Body of pancreas (tissue), 4 donors: ENCODE measurements at regions not wholly inside any gene's neighbourhood (a gene's known extent, or its start where the extent isn't known, plus 50 kb on each side); places are given as distances from the start of the nearest gene placed in this dataset.

ENCODE experiments used
- ATAC-seq: fragments of 150-250 bp; one replicate; pipeline ENCODE4 v1.9.1; 2016
- DNase-seq, 4 donors: peaks; one replicate each; pipeline ENCODE4 v3.0.0-alpha.2; 2019
- H3K27ac ChIP-seq, 4 donors: fragments of 200-600 bp; sonication (generic); 1 replicate in 3 of 4; 2 replicates in 1 of 4; pipeline versions ENCODE4 v1.5.1 to v1.6.1; 2016 to 2019; ENCODE audit warnings: mild to moderate bottlenecking in 1 of 4, mixed read lengths in 1 of 4, moderate library complexity in 1 of 4
- H3K27me3 ChIP-seq, 2 donors: fragments of 200-600 bp; sonication (generic); one replicate each; pipeline ENCODE4 v1.6.0; 2016; ENCODE audit warnings: mild to moderate bottlenecking in 1 of 2
- H3K36me3 ChIP-seq, 2 donors: fragments of 200-600 bp; sonication (generic); replicated peaks in 1 of 2; 2 replicates each; pipeline ENCODE4 v1.5.1; 2016; ENCODE audit warnings: low read depth in 2 of 2; ENCODE audit not compliant: insufficient read depth in 1 of 2
- H3K4me1 ChIP-seq: fragments of 200-600 bp; sonication (generic); one replicate; pipeline ENCODE4 v1.6.0; 2016
- H3K4me3 ChIP-seq, 2 donors: fragments of 200-600 bp; sonication (generic); 1 replicate in 1 of 2; 2 replicates in 1 of 2; pipeline ENCODE4 v1.5.1; 2016 to 2019
- H3K9me3 ChIP-seq, 3 donors: fragments of 200-600 bp; sonication (generic); 1 replicate in 2 of 3; 2 replicates in 1 of 3; pipeline ENCODE4 v1.5.1; 2016
- CTCF ChIP-seq, 7 experiments: fragments of 450-650 bp in 4 of 7; fragments of 200-600 bp in 3 of 7; sonication (generic) in 3 of 7; IDR thresholded peaks; one replicate each; pipeline ENCODE4 v1.5.1; 2016 to 2019; ENCODE audit warnings: antibody characterized with exemption in 7 of 7
- POLR2A ChIP-seq, 3 donors: fragments of 450-650 bp; IDR thresholded peaks; one replicate each; pipeline ENCODE4 v1.6.1; 2016; ENCODE audit warnings: antibody characterized with exemption in 3 of 3, mild to moderate bottlenecking in 2 of 3
- WGBS, 2 donors: methylation state at CpG; one replicate each; pipeline ENCODE4 v1.1.5; 2017; 5-methylcytosine and 5-hydroxymethylcytosine counted together
- intact Hi-C: fragments of 100-400 bp; cut with DNase I; formaldehyde crosslinking; loops from one replicate; pipeline ENCODE4 v1.15.1; 2023

GRCh38 chr18:44153981-44154380, 526.7 kb upstream of the SETBP1 start:
- ATAC-seq: no peak
- 29 to 46% methylated on average over 2 of the region's 2 CpGs for WGBS, 2 donors

GRCh38 chr18:44156126-44156525, 524.6 kb upstream of the SETBP1 start:
- WGBS, 2 donors: 87 to 88% methylated on average over 3 of the region's 3 CpGs
- Histone ChIP-seq H3K4me1 (no peaks in the 10 kb centered on the region), H3K27ac (no peak overlapping the region), H3K27me3 (no peaks in the 10 kb centered on the region), H3K36me3 (no peaks in the 10 kb centered on the region), H3K4me3 (no peak overlapping the region), H3K9me3 (no peaks in the 10 kb centered on the region)
- intact Hi-C loops: no loop called here
- TF ChIP-seq POLR2A (IDR thresholded peaks at IDR 0.05): no peak
- ATAC-seq: no peak
- DNase-seq: no peak

More at GRCh38 chr18:44153981-44154380, 526.7 kb upstream of the SETBP1 start:
- no peak overlapping the region for H3K4me3 ChIP-seq
- no peak for TF ChIP-seq POLR2A (IDR thresholded peaks at IDR 0.05)
- TF ChIP-seq CTCF (IDR thresholded peaks at IDR 0.05): no peak
- no peak overlapping the region for H3K27ac ChIP-seq
- H3K27me3 ChIP-seq: no peaks in the 10 kb centered on the region
- H3K4me1 ChIP-seq: no peaks in the 10 kb centered on the region
- intact Hi-C loops: no loop called here
- no peaks in the 10 kb centered on the region for H3K9me3 ChIP-seq
- no peak for DNase-seq
- no peaks in the 10 kb centered on the region for H3K36me3 ChIP-seq

GRCh38 chr18:44156776-44157335, 523.8 kb upstream of the SETBP1 start:
- no peaks in the 10 kb centered on the region for H3K9me3 ChIP-seq
- no peak overlapping the region for H3K4me3 ChIP-seq
- intact Hi-C loops: no loop called here
- no peak overlapping the region for H3K27ac ChIP-seq
- H3K4me1 ChIP-seq: no peaks in the 10 kb centered on the region
- ATAC-seq: no peak
- H3K36me3 ChIP-seq: no peaks in the 10 kb centered on the region
- WGBS, 2 donors: 49 to 62% methylated on average over 7 of the region's 7 CpGs
- no peaks in the 10 kb centered on the region for H3K27me3 ChIP-seq
- no peak for DNase-seq
- TF ChIP-seq CTCF (IDR thresholded peaks at IDR 0.05): no peak
- no peak for TF ChIP-seq POLR2A (IDR thresholded peaks at IDR 0.05)

- Histone ChIP-seq H3K36me3 (no peaks in the 10 kb centered on the region), H3K27ac (no peak overlapping the region), H3K4me3 (no peak overlapping the region), H3K9me3 (no peaks in the 10 kb centered on the region), H3K4me1 (no peaks in the 10 kb centered on the region), H3K27me3 (no peaks in the 10 kb centered on the region)
- no peak for ATAC-seq
- 92 to 97% methylated on average over 1 of the region's 1 CpG for WGBS, 2 donors
- no peak for DNase-seq
- no peak for TF ChIP-seq CTCF (IDR thresholded peaks at IDR 0.05)
- no peak for TF ChIP-seq POLR2A (IDR thresholded peaks at IDR 0.05)
- intact Hi-C loops: no loop called here
Measured at GRCh38 chr18:44170208-44170880, 510.3 kb upstream of the SETBP1 start.

- H3K36me3 ChIP-seq: no peaks in the 10 kb centered on the region
- H3K27me3 ChIP-seq: no peaks in the 10 kb centered on the region
- no peak overlapping the region for H3K4me3 ChIP-seq
- no peak for DNase-seq
- TF ChIP-seq POLR2A (IDR thresholded peaks at IDR 0.05): no peak
- TF ChIP-seq CTCF (IDR thresholded peaks at IDR 0.05): no peak
- no peak overlapping the region for H3K27ac ChIP-seq
- intact Hi-C loops: no loop called here
- no peak for ATAC-seq
- H3K9me3 ChIP-seq: no peaks in the 10 kb centered on the region
- WGBS, 2 donors: 85 to 88% methylated on average over 5 of the region's 5 CpGs
- H3K4me1 ChIP-seq: no peaks in the 10 kb centered on the region
Measured at GRCh38 chr18:44171301-44171700, 509.4 kb upstream of the SETBP1 start.
